GM23338 (cell line): ENCODE measurements at regions not wholly inside any gene's neighbourhood (a gene's known extent, or its start where the extent isn't known, plus 50 kb on each side); places are given as distances from the start of the nearest gene placed in this dataset.

Experiments
- CREB1 ChIP-seq: fragments of 250-450 bp; sonication (Bioruptor Pico); IDR thresholded peaks from 2 replicates; pipeline ENCODE4 v1.5.0; 2020; ENCODE audit warnings: low read depth, mild to moderate bottlenecking, moderate library complexity
- CTCF ChIP-seq, 2 experiments: fragments of 200-600 bp in 1 of 2; sonication (generic) in 1 of 2; conservative IDR thresholded peaks; 2 replicates each; pipeline versions ENCODE4 v1.5.1 to v1.6.1; 2016 to 2017; ENCODE audit warnings: antibody characterized with exemption in 2 of 2, low read depth in 2 of 2, mild to moderate bottlenecking in 2 of 2, moderate library complexity in 1 of 2
- ETS1 ChIP-seq: IDR thresholded peaks from 2 replicates; pipeline ENCODE4 v1.6.1; 2016; ENCODE audit warnings: antibody characterized with exemption
- EZH2 ChIP-seq: fragments of 200-600 bp; sonication (generic); IDR thresholded peaks from one replicate; pipeline ENCODE4 v1.8.0; 2017; ENCODE audit warnings: antibody characterized with exemption, mild to moderate bottlenecking, low read depth; ENCODE audit not compliant: unreplicated experiment
- EZH2phosphoT487 ChIP-seq: fragments of 200-600 bp; sonication (generic); IDR thresholded peaks from one replicate; pipeline ENCODE4 v1.8.1; 2018; ENCODE audit warnings: antibody characterized with exemption; ENCODE audit not compliant: unreplicated experiment
- JUNB ChIP-seq: IDR thresholded peaks from one replicate; pipeline ENCODE4 v1.6.1; 2016; ENCODE audit warnings: antibody characterized with exemption; ENCODE audit not compliant: unreplicated experiment
- NANOG ChIP-seq: IDR thresholded peaks from 2 replicates; pipeline ENCODE4 v1.6.1; 2016; ENCODE audit warnings: antibody characterized with exemption, borderline replicate concordance
- POLR2AphosphoS5 ChIP-seq: IDR thresholded peaks from 2 replicates; pipeline ENCODE4 v1.6.1; 2016; ENCODE audit warnings: antibody characterized with exemption, low read depth
- STAT1 ChIP-seq: IDR thresholded peaks from one replicate; pipeline ENCODE4 v1.6.1; 2016; ENCODE audit warnings: antibody characterized with exemption; ENCODE audit not compliant: unreplicated experiment
- ZNF114 ChIP-seq: fragments of 250-450 bp; sonication (Bioruptor Pico); IDR thresholded peaks from 2 replicates; pipeline ENCODE4 v1.5.0; 2020; ENCODE audit warnings: mild to moderate bottlenecking, moderate library complexity
- ZNF331 ChIP-seq: fragments of 250-450 bp; sonication (Bioruptor Pico); IDR thresholded peaks from 2 replicates; pipeline ENCODE4 v1.5.0; 2020; ENCODE audit warnings: low read depth, mild to moderate bottlenecking, moderate library complexity
- TF ChIP-seq, protein P1 (sequence below): IDR thresholded peaks from one replicate; pipeline ENCODE4 v1.6.1; 2018; ENCODE audit warnings: antibody characterized with exemption; ENCODE audit not compliant: unreplicated experiment
- TF ChIP-seq, protein P2 (sequence below): fragments of 250-450 bp; sonication (Bioruptor Pico); IDR thresholded peaks from 2 replicates; pipeline ENCODE4 v1.5.0; 2020; ENCODE audit warnings: mild to moderate bottlenecking, moderate library complexity

DNA sequence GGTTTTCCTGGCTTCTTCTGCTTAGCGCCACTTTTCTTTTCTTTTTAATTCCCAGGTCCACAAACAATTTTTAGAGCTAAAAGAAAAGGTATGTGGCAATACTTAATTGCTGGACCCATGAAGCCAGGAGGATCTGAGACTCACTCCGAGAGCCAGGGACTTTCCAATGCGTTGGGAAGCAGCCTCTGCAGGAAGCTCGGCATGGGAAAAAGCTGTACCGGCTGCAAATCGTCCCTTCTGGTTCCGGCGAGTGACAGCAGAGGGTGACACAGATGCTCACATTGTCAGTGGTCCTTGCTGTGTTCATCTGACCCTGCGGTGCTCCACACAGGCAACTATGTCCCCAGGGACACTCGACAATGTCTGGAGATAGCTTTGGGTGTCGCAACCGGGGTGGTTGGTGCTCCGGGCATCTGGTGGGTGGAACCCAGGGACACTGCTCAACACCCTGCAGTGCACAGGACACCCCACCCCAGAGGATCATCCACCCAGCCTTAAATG, 164.0 kb downstream of the PRKX start:
- TF ChIP-seq CTCF (conservative IDR thresholded peaks at IDR 0.05; ENCODE audit: low read depth in 2 of 2), result no peak
- no peak for TF ChIP-seq EZH2
- TF ChIP-seq ZNF331 (CRISPR knock-in tag), result no peak
- no peak for TF ChIP-seq POLR2AphosphoS5
- TF ChIP-seq, protein P1, sequence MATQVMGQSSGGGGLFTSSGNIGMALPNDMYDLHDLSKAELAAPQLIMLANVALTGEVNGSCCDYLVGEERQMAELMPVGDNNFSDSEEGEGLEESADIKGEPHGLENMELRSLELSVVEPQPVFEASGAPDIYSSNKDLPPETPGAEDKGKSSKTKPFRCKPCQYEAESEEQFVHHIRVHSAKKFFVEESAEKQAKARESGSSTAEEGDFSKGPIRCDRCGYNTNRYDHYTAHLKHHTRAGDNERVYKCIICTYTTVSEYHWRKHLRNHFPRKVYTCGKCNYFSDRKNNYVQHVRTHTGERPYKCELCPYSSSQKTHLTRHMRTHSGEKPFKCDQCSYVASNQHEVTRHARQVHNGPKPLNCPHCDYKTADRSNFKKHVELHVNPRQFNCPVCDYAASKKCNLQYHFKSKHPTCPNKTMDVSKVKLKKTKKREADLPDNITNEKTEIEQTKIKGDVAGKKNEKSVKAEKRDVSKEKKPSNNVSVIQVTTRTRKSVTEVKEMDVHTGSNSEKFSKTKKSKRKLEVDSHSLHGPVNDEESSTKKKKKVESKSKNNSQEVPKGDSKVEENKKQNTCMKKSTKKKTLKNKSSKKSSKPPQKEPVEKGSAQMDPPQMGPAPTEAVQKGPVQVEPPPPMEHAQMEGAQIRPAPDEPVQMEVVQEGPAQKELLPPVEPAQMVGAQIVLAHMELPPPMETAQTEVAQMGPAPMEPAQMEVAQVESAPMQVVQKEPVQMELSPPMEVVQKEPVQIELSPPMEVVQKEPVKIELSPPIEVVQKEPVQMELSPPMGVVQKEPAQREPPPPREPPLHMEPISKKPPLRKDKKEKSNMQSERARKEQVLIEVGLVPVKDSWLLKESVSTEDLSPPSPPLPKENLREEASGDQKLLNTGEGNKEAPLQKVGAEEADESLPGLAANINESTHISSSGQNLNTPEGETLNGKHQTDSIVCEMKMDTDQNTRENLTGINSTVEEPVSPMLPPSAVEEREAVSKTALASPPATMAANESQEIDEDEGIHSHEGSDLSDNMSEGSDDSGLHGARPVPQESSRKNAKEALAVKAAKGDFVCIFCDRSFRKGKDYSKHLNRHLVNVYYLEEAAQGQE, result no peak
- TF ChIP-seq ZNF114 (CRISPR knock-in tag), result no peak
- no peak for TF ChIP-seq EZH2phosphoT487
- TF ChIP-seq, protein P2, sequence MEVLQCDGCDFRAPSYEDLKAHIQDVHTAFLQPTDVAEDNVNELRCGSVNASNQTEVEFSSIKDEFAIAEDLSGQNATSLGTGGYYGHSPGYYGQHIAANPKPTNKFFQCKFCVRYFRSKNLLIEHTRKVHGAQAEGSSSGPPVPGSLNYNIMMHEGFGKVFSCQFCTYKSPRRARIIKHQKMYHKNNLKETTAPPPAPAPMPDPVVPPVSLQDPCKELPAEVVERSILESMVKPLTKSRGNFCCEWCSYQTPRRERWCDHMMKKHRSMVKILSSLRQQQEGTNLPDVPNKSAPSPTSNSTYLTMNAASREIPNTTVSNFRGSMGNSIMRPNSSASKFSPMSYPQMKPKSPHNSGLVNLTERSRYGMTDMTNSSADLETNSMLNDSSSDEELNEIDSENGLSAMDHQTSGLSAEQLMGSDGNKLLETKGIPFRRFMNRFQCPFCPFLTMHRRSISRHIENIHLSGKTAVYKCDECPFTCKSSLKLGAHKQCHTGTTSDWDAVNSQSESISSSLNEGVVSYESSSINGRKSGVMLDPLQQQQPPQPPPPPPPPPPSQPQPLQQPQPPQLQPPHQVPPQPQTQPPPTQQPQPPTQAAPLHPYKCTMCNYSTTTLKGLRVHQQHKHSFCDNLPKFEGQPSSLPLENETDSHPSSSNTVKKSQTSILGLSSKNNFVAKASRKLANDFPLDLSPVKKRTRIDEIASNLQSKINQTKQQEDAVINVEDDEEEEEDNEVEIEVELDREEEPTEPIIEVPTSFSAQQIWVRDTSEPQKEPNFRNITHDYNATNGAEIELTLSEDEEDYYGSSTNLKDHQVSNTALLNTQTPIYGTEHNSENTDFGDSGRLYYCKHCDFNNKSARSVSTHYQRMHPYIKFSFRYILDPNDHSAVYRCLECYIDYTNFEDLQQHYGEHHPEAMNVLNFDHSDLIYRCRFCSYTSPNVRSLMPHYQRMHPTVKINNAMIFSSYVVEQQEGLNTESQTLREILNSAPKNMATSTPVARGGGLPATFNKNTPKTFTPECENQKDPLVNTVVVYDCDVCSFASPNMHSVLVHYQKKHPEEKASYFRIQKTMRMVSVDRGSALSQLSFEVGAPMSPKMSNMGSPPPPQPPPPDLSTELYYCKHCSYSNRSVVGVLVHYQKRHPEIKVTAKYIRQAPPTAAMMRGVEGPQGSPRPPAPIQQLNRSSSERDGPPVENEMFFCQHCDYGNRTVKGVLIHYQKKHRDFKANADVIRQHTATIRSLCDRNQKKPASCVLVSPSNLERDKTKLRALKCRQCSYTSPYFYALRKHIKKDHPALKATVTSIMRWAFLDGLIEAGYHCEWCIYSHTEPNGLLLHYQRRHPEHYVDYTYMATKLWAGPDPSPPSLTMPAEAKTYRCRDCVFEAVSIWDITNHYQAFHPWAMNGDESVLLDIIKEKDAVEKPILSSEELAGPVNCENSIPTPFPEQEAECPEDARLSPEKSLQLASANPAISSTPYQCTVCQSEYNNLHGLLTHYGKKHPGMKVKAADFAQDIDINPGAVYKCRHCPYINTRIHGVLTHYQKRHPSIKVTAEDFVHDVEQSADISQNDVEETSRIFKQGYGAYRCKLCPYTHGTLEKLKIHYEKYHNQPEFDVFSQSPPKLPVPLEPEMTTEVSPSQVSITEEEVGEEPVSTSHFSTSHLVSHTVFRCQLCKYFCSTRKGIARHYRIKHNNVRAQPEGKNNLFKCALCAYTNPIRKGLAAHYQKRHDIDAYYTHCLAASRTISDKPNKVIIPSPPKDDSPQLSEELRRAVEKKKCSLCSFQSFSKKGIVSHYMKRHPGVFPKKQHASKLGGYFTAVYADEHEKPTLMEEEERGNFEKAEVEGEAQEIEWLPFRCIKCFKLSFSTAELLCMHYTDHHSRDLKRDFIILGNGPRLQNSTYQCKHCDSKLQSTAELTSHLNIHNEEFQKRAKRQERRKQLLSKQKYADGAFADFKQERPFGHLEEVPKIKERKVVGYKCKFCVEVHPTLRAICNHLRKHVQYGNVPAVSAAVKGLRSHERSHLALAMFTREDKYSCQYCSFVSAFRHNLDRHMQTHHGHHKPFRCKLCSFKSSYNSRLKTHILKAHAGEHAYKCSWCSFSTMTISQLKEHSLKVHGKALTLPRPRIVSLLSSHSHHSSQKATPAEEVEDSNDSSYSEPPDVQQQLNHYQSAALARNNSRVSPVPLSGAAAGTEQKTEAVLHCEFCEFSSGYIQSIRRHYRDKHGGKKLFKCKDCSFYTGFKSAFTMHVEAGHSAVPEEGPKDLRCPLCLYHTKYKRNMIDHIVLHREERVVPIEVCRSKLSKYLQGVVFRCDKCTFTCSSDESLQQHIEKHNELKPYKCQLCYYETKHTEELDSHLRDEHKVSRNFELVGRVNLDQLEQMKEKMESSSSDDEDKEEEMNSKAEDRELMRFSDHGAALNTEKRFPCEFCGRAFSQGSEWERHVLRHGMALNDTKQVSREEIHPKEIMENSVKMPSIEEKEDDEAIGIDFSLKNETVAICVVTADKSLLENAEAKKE, result no peak
- no peak for TF ChIP-seq JUNB
- TF ChIP-seq CREB1 (CRISPR knock-in tag), result no peak
- TF ChIP-seq ETS1, result no peak
- no peak for TF ChIP-seq NANOG
- no peak for TF ChIP-seq STAT1
